OCI-LY1 (cell line): ENCODE measurements at regions not wholly inside any gene's neighbourhood (a gene's known extent, or its start where the extent isn't known, plus 50 kb on each side); places are given as distances from the start of the nearest gene placed in this dataset.

ENCODE experiments used
- EZH2 ChIP-seq: fragments of 200-600 bp; sonication (generic), shearing (Covaris generic); IDR thresholded peaks from 2 replicates; pipeline ENCODE4 v1.8.0; 2017; ENCODE audit warnings: borderline replicate concordance, mixed run types, mild to moderate bottlenecking, antibody characterized with exemption, low read length, moderate library complexity, mixed read lengths
- TF ChIP-seq, protein P1 (sequence below): fragments of 200-600 bp; sonication (generic), shearing (Covaris generic); IDR thresholded peaks from 2 replicates; pipeline ENCODE4 v1.5.1; 2017; ENCODE audit warnings: mild to moderate bottlenecking, antibody characterized with exemption, low read length, moderate library complexity, mixed read lengths

- TF ChIP-seq, protein P1, sequence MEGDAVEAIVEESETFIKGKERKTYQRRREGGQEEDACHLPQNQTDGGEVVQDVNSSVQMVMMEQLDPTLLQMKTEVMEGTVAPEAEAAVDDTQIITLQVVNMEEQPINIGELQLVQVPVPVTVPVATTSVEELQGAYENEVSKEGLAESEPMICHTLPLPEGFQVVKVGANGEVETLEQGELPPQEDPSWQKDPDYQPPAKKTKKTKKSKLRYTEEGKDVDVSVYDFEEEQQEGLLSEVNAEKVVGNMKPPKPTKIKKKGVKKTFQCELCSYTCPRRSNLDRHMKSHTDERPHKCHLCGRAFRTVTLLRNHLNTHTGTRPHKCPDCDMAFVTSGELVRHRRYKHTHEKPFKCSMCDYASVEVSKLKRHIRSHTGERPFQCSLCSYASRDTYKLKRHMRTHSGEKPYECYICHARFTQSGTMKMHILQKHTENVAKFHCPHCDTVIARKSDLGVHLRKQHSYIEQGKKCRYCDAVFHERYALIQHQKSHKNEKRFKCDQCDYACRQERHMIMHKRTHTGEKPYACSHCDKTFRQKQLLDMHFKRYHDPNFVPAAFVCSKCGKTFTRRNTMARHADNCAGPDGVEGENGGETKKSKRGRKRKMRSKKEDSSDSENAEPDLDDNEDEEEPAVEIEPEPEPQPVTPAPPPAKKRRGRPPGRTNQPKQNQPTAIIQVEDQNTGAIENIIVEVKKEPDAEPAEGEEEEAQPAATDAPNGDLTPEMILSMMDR, result no peak
- no peak for TF ChIP-seq EZH2
Observed at GRCh38 chr6:68139130-68139529, 496.0 kb upstream of the ADGRB3 start.
